Keratinocyte (primary cell): ENCODE measurements at regions not wholly inside any gene's neighbourhood (a gene's known extent, or its start where the extent isn't known, plus 50 kb on each side); places are given as distances from the start of the nearest gene placed in this dataset.

Experiments
- DNase-seq: peaks from one replicate; pipeline ENCODE4 v3.0.0-alpha.2; 2011; ENCODE audit warnings: low read depth, missing footprints, low spot score
- FAIRE-seq: peaks from 2 replicates; lab custom pipeline; 2011; peaks lifted over from hg19 to GRCh38; lab: Jason Lieb, UNC
- H2AFZ ChIP-seq: 2 replicates; pipeline ENCODE4 v1.6.0; 2012; ENCODE audit warnings: low read length, control low read depth, inconsistent platforms; ENCODE audit not compliant: control insufficient read depth
- H3K27ac ChIP-seq: 2 replicates; pipeline ENCODE4 v1.5.1; 2011; ENCODE audit warnings: low read length; ENCODE audit not compliant: control insufficient read depth, insufficient read depth
- H3K27me3 ChIP-seq: 3 replicates; pipeline ENCODE4 v1.6.0; 2011; ENCODE audit warnings: low read length; ENCODE audit not compliant: control insufficient read depth, insufficient read depth; ENCODE audit errors: extremely low read depth
- H3K36me3 ChIP-seq, 2 experiments: 2 replicates in 1 of 2; 3 replicates in 1 of 2; pipeline ENCODE4 v1.5.1; 2011; ENCODE audit warnings: low read length in 2 of 2, mild to moderate bottlenecking in 1 of 2; ENCODE audit not compliant: control insufficient read depth in 2 of 2, insufficient read depth in 2 of 2; ENCODE audit errors: extremely low read depth in 1 of 2
- H3K4me1 ChIP-seq: 3 replicates; pipeline ENCODE4 v1.5.1; 2011; ENCODE audit warnings: low read length; ENCODE audit not compliant: control insufficient read depth, insufficient read depth; ENCODE audit errors: extremely low read depth
- H3K4me2 ChIP-seq: 3 replicates; pipeline ENCODE4 v1.6.0; 2011; ENCODE audit warnings: low read depth, low read length; ENCODE audit not compliant: control insufficient read depth, insufficient read depth; ENCODE audit errors: extremely low read depth
- H3K4me3 ChIP-seq, 3 experiments: fragments of 200-600 bp in 1 of 3; sonication (generic) in 1 of 3; 2 replicates in 2 of 3; 3 replicates in 1 of 3; pipeline ENCODE4 v1.5.1; 2011 to 2016; ENCODE audit warnings: low read length in 3 of 3, mild to moderate bottlenecking in 3 of 3, control low read depth in 2 of 3, inconsistent platforms in 1 of 3, low read depth in 1 of 3, mixed read lengths in 1 of 3, mixed run types in 1 of 3, moderate library complexity in 1 of 3; ENCODE audit not compliant: control insufficient read depth in 2 of 3, insufficient read depth in 2 of 3; ENCODE audit errors: extremely low read depth in 1 of 3
- H3K79me2 ChIP-seq: 2 replicates; pipeline ENCODE4 v1.6.0; 2012; ENCODE audit warnings: low read length; ENCODE audit not compliant: control insufficient read depth, insufficient read depth
- H3K9ac ChIP-seq: 3 replicates; pipeline ENCODE4 v1.6.0; 2011; ENCODE audit warnings: low read length; ENCODE audit not compliant: control insufficient read depth, insufficient read depth; ENCODE audit errors: extremely low read depth
- H3K9me1 ChIP-seq: 3 replicates; pipeline ENCODE4 v1.6.0; 2011; ENCODE audit warnings: low read length; ENCODE audit not compliant: control insufficient read depth, insufficient read depth; ENCODE audit errors: extremely low read depth
- H3K9me3 ChIP-seq: 2 replicates; pipeline ENCODE4 v1.5.1; 2012; ENCODE audit warnings: low read depth, low read length; ENCODE audit not compliant: control insufficient read depth
- H4K20me1 ChIP-seq: 3 replicates; pipeline ENCODE4 v1.6.0; 2011; ENCODE audit warnings: low read length; ENCODE audit not compliant: control insufficient read depth, insufficient read depth; ENCODE audit errors: extremely low read depth
- EZH2 ChIP-seq: IDR thresholded peaks from one replicate; pipeline ENCODE4 v1.6.1; 2012; ENCODE audit warnings: inconsistent platforms, mild to moderate bottlenecking, low read length, moderate library complexity
- dilution Hi-C: fragments of 300-500 bp; cut with MboI; formaldehyde crosslinking; loops from one replicate; pipeline ENCODE4 v1.7.0; 2020; ENCODE audit warnings: low sequenced_read_pairs; ENCODE audit not compliant: extremely low pct_ligation_motif_present
- TF ChIP-seq, protein P1 (sequence below), 3 experiments: IDR thresholded peaks in 1 of 3; conservative IDR thresholded peaks in 1 of 3; optimal IDR thresholded peaks in 1 of 3; 2 replicates in 2 of 3; 3 replicates in 1 of 3; pipeline versions ENCODE3 to v1.5.1; 2011; ENCODE audit warnings: low read length in 3 of 3, mild to moderate bottlenecking in 3 of 3, moderate library complexity in 2 of 3, control low read depth in 1 of 3, inconsistent platforms in 1 of 3; ENCODE audit not compliant: insufficient read depth in 2 of 3; ENCODE audit errors: extremely low read depth in 1 of 3

- FAIRE-seq (no peak), DNase-seq (no peak)
- H2AFZ ChIP-seq = no peak overlapping the region
- no peak overlapping the region for H3K4me2 ChIP-seq
- H3K27me3 ChIP-seq = peaks cover 3% of the 10 kb centered on the region
- no peaks in the 10 kb centered on the region for H3K79me2 ChIP-seq
- H3K27ac ChIP-seq = no peak overlapping the region
- no peak for TF ChIP-seq EZH2
- TF ChIP-seq, protein P1, sequence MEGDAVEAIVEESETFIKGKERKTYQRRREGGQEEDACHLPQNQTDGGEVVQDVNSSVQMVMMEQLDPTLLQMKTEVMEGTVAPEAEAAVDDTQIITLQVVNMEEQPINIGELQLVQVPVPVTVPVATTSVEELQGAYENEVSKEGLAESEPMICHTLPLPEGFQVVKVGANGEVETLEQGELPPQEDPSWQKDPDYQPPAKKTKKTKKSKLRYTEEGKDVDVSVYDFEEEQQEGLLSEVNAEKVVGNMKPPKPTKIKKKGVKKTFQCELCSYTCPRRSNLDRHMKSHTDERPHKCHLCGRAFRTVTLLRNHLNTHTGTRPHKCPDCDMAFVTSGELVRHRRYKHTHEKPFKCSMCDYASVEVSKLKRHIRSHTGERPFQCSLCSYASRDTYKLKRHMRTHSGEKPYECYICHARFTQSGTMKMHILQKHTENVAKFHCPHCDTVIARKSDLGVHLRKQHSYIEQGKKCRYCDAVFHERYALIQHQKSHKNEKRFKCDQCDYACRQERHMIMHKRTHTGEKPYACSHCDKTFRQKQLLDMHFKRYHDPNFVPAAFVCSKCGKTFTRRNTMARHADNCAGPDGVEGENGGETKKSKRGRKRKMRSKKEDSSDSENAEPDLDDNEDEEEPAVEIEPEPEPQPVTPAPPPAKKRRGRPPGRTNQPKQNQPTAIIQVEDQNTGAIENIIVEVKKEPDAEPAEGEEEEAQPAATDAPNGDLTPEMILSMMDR (optimal IDR thresholded peaks at IDR 0.05 in 1 of 3, IDR thresholded peaks at IDR 0.05 in 1 of 3, conservative IDR thresholded peaks at IDR 0.05 in 1 of 3; ENCODE audit: extremely low read depth in 1 of 3, insufficient read depth in 2 of 3, low read length in 3 of 3) = no peak
- dilution Hi-C loops = no loop called here
- H3K9ac ChIP-seq = no peak overlapping the region
- H3K9me3 ChIP-seq = no peaks in the 10 kb centered on the region
- no peak overlapping the region for H3K4me3 ChIP-seq
- no peaks in the 10 kb centered on the region for H4K20me1 ChIP-seq
- no peaks in the 10 kb centered on the region for H3K4me1 ChIP-seq
- H3K9me1 ChIP-seq = no peaks in the 10 kb centered on the region
- no peaks in the 10 kb centered on the region for H3K36me3 ChIP-seq
Observed at GRCh38 chr1:38465460-38465859, 394.1 kb downstream of the RRAGC start.

- no peak for FAIRE-seq
- no peaks in the 10 kb centered on the region for H3K36me3 ChIP-seq
- H3K9me3 ChIP-seq = no peaks in the 10 kb centered on the region
- no peak overlapping the region for H3K9ac ChIP-seq
- dilution Hi-C loops = no loop called here
- peaks cover 3% of the 10 kb centered on the region for H3K27me3 ChIP-seq
- H3K4me1 ChIP-seq = no peaks in the 10 kb centered on the region
- H3K4me2 ChIP-seq = no peak overlapping the region
- no peak overlapping the region for H3K27ac ChIP-seq
- no peak overlapping the region for H3K4me3 ChIP-seq
- no peaks in the 10 kb centered on the region for H3K9me1 ChIP-seq
- no peak for DNase-seq
- TF ChIP-seq, protein P1 (optimal IDR thresholded peaks at IDR 0.05 in 1 of 3, IDR thresholded peaks at IDR 0.05 in 1 of 3, conservative IDR thresholded peaks at IDR 0.05 in 1 of 3; ENCODE audit: extremely low read depth in 1 of 3, insufficient read depth in 2 of 3, low read length in 3 of 3) = no peak
- no peak for TF ChIP-seq EZH2
- no peaks in the 10 kb centered on the region for H3K79me2 ChIP-seq
- no peak overlapping the region for H2AFZ ChIP-seq
- H4K20me1 ChIP-seq = no peaks in the 10 kb centered on the region
Observed at GRCh38 chr1:38464071-38464661, 395.4 kb downstream of the RRAGC start.
